Thyroid gland (tissue), 4 donors: ENCODE measurements at regions not wholly inside any gene's neighbourhood (a gene's known extent, or its start where the extent isn't known, plus 50 kb on each side); places are given as distances from the start of the nearest gene placed in this dataset.

Experiments used
- POLR2A ChIP-seq, 2 donors: fragments of 450-650 bp; IDR thresholded peaks; one replicate each; pipeline ENCODE4 v1.6.1; 2017; ENCODE audit warnings: antibody characterized with exemption in 2 of 2, mild to moderate bottlenecking in 2 of 2, moderate library complexity in 1 of 2
- TF ChIP-seq, protein P1 (sequence below), 6 experiments: fragments of 200-600 bp in 3 of 6; fragments of 450-650 bp in 3 of 6; sonication (generic) in 3 of 6; IDR thresholded peaks; one replicate each; pipeline ENCODE4 v1.5.1; 2016 to 2019; ENCODE audit warnings: antibody characterized with exemption in 6 of 6, mild to moderate bottlenecking in 2 of 6, inconsistent platforms in 1 of 6, moderate library complexity in 1 of 6

DNA sequence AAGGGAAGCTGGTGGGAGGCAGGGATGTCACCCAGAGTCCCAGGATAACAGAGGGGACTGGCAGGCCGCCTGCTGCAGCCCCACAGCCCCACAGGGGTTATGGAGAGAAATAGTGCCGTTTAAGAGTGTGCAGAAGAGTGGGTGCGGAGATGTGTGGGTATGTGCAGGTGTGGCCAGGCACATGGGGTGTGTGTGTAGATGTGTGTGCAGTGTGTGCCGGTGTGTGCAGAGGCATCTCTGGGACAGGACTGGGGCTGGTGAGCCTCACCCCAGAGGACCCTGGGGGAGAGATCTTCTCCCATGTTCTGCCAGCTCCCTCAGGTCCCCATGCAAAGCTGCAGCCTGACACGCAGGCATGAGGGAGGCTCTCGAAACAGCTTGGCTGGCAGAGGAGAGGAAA lies 157.4 kb downstream of the RBFOX3 start:
- TF ChIP-seq, protein P1, sequence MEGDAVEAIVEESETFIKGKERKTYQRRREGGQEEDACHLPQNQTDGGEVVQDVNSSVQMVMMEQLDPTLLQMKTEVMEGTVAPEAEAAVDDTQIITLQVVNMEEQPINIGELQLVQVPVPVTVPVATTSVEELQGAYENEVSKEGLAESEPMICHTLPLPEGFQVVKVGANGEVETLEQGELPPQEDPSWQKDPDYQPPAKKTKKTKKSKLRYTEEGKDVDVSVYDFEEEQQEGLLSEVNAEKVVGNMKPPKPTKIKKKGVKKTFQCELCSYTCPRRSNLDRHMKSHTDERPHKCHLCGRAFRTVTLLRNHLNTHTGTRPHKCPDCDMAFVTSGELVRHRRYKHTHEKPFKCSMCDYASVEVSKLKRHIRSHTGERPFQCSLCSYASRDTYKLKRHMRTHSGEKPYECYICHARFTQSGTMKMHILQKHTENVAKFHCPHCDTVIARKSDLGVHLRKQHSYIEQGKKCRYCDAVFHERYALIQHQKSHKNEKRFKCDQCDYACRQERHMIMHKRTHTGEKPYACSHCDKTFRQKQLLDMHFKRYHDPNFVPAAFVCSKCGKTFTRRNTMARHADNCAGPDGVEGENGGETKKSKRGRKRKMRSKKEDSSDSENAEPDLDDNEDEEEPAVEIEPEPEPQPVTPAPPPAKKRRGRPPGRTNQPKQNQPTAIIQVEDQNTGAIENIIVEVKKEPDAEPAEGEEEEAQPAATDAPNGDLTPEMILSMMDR (IDR thresholded peaks at IDR 0.05), result no peak
- no peak for TF ChIP-seq POLR2A (IDR thresholded peaks at IDR 0.05)
